SK-N-SH (cell line): ENCODE measurements at regions not wholly inside any gene's neighbourhood (a gene's known extent, or its start where the extent isn't known, plus 50 kb on each side); places are given as distances from the start of the nearest gene placed in this dataset.

Source experiments
- CTCF ChIA-PET: fragments of 300-600, 350-600 bp; formaldehyde crosslinking; extraction: SDS; loops from one replicate; lab custom pipeline; 2021; lab: Yijun Ruan, JAX
- POLR2A ChIA-PET: fragments of 350-600 bp; sonication (Branson Sonifier 250); formaldehyde crosslinking; extraction: SDS; loops from one replicate; lab custom pipeline; 2020; ENCODE audit warnings: antibody characterized with exemption, inconsistent platforms; lab: Yijun Ruan, JAX
- DNase-seq: peaks from one replicate; pipeline ENCODE4 v3.0.0; 2012
- H2AFZ ChIP-seq: fragments of 200-600 bp; sonication (generic); 2 replicates; pipeline ENCODE4 v1.8.1; 2016; ENCODE audit warnings: antibody characterized with exemption, mild to moderate bottlenecking, low read depth
- H3F3A ChIP-seq: fragments of 200-600 bp; sonication (generic); replicated peaks from 2 replicates; pipeline ENCODE3; 2016; ENCODE audit warnings: antibody characterized with exemption, mild to moderate bottlenecking; ENCODE audit not compliant: insufficient read depth
- H3K27ac ChIP-seq, 2 experiments: fragments of 200-500 bp in 1 of 2; fragments of 200-600 bp in 1 of 2; sonication (Bioruptor generic) in 1 of 2; sonication (generic), shearing (Covaris generic) in 1 of 2; 2 replicates each; pipeline versions ENCODE4 v1.5.1 to v1.6.1; 2014 to 2016; ENCODE audit warnings: low read depth in 2 of 2, inconsistent platforms in 1 of 2, low read length in 1 of 2, mild to moderate bottlenecking in 1 of 2, mixed read lengths in 1 of 2
- H3K27me3 ChIP-seq: fragments of 200-600 bp; sonication (generic), shearing (Covaris generic); 2 replicates; pipeline ENCODE4 v1.6.1; 2016; ENCODE audit warnings: mixed run types; ENCODE audit not compliant: insufficient read depth
- H3K36me3 ChIP-seq, 2 experiments: fragments of 200-500 bp in 1 of 2; fragments of 200-600 bp in 1 of 2; sonication (Bioruptor generic) in 1 of 2; sonication (generic) in 1 of 2; replicated peaks in 1 of 2; 2 replicates each; pipeline versions ENCODE3 to v1.5.1; 2014 to 2016; ENCODE audit warnings: low read length in 1 of 2, mild to moderate bottlenecking in 1 of 2; ENCODE audit not compliant: insufficient read depth in 2 of 2, control insufficient read depth in 1 of 2
- H3K4me1 ChIP-seq, 2 experiments: fragments of 200-500 bp in 1 of 2; fragments of 200-600 bp in 1 of 2; sonication (Bioruptor generic) in 1 of 2; sonication (generic), shearing (Covaris generic) in 1 of 2; 2 replicates each; pipeline versions ENCODE4 v1.5.1 to v1.6.1; 2014 to 2016; ENCODE audit warnings: low read depth in 1 of 2, low read length in 1 of 2, mixed run types in 1 of 2; ENCODE audit not compliant: insufficient read depth in 2 of 2, control insufficient read depth in 1 of 2
- H3K4me2 ChIP-seq: fragments of 200-600 bp; sonication (generic), shearing (Covaris generic); 2 replicates; pipeline ENCODE4 v1.6.1; 2017; ENCODE audit warnings: mixed run types
- H3K4me3 ChIP-seq, 2 experiments: fragments of 200-500 bp in 1 of 2; fragments of 200-600 bp in 1 of 2; sonication (Bioruptor generic) in 1 of 2; sonication (generic), shearing (Covaris generic) in 1 of 2; 2 replicates each; pipeline versions ENCODE4 v1.5.1 to v1.8.1; 2014 to 2016; ENCODE audit warnings: low read depth in 2 of 2, inconsistent platforms in 1 of 2, low read length in 1 of 2, mild to moderate bottlenecking in 1 of 2, mixed read lengths in 1 of 2, moderate library complexity in 1 of 2
- H3K79me2 ChIP-seq: fragments of 200-600 bp; sonication (generic); 2 replicates; pipeline ENCODE4 v1.8.1; 2017; ENCODE audit warnings: mild to moderate bottlenecking; ENCODE audit not compliant: insufficient read depth
- H3K9ac ChIP-seq: fragments of 200-600 bp; sonication (generic); 2 replicates; pipeline ENCODE4 v1.6.1; 2017; ENCODE audit warnings: mixed run types
- H3K9me2 ChIP-seq: fragments of 200-600 bp; sonication (generic); 2 replicates; pipeline ENCODE4 v1.6.1; 2017; ENCODE audit warnings: mixed run types
- H3K9me3 ChIP-seq: fragments of 200-600 bp; sonication (generic); 2 replicates; pipeline ENCODE4 v1.6.1; 2017; ENCODE audit warnings: mixed run types, mild to moderate bottlenecking, moderate library complexity
- H4K20me1 ChIP-seq: fragments of 200-600 bp; sonication (generic); 2 replicates; pipeline ENCODE4 v1.6.1; 2017; ENCODE audit warnings: mild to moderate bottlenecking, mixed run types; ENCODE audit not compliant: insufficient read depth
- CHD2 ChIP-seq: fragments of 150-350 bp; IDR thresholded peaks from 2 replicates; pipeline ENCODE4 v1.6.1; 2018; ENCODE audit warnings: low read length; ENCODE audit not compliant: partially characterized antibody
- FOXJ3 ChIP-seq: sonication (generic); formaldehyde crosslinking; IDR thresholded peaks from 2 replicates; pipeline ENCODE4 v1.5.1; 2020; ENCODE audit warnings: mild to moderate bottlenecking, missing genetic modification reagents
- FOXM1 ChIP-seq: IDR thresholded peaks from 2 replicates; pipeline ENCODE4 v1.4.0; 2012; ENCODE audit warnings: low read depth, mild to moderate bottlenecking
- GATA2 ChIP-seq: sonication (generic); formaldehyde crosslinking; IDR thresholded peaks from 2 replicates; pipeline ENCODE4 v1.5.0; 2020; ENCODE audit warnings: mild to moderate bottlenecking, missing genetic modification reagents
- RAD21 ChIP-seq: IDR thresholded peaks from 2 replicates; pipeline ENCODE4 v1.6.1; 2012; ENCODE audit warnings: mild to moderate bottlenecking, low read length
- RCOR1 ChIP-seq: fragments of 150-350 bp; IDR thresholded peaks from 2 replicates; pipeline ENCODE4 v1.6.1; 2017; ENCODE audit warnings: antibody characterized with exemption, low read length
- SMC3 ChIP-seq: IDR thresholded peaks from 2 replicates; pipeline ENCODE4 v1.6.1; 2012; ENCODE audit warnings: low read depth, low read length, improper control_type of control experiment
- TEAD4 ChIP-seq: IDR thresholded peaks from 2 replicates; pipeline ENCODE4 v1.4.0; 2012; ENCODE audit warnings: mild to moderate bottlenecking, borderline replicate concordance; ENCODE audit not compliant: insufficient read depth
- WGBS: methylation state at CpG from one replicate; pipeline ENCODE4 v1.1.6; 2017; ENCODE audit warnings: low lambda C conversion rate; 5-methylcytosine and 5-hydroxymethylcytosine counted together
- TF ChIP-seq, protein P1 (sequence below): fragments of 150-350 bp; IDR thresholded peaks from 2 replicates; pipeline ENCODE4 v1.6.1; 2016; ENCODE audit warnings: mild to moderate bottlenecking, low read depth, low read length
- TF ChIP-seq, protein P2 (sequence below): fragments of 200-600 bp; sonication (generic); IDR thresholded peaks from 2 replicates; pipeline ENCODE4 v1.6.1; 2017; ENCODE audit warnings: antibody characterized with exemption, mild to moderate bottlenecking, moderate library complexity
- TF ChIP-seq, protein P3 (sequence below): IDR thresholded peaks from 2 replicates; pipeline ENCODE4 v1.4.0; 2012; ENCODE audit warnings: low read depth

DNA sequence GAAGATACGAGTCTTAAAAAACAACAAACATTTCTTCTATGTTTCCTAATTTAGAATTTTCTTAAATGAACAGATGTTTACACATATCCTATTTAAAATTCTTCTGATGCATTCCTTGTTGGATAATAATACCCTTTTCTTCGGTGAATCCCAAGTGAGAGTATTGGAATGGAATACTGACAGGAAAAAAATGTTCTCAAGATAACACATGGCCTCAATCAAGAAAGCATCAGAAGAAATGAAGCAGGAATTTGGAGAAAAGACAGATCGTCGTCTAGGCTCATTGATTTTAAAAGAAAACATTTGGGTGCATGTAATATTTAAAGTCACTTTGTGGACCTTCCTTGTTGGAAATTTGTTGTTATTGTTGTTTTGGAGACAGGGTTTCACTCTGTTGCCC lies 196.9 kb upstream of the ANK2 start:
- Histone ChIP-seq H3K36me3 (no peaks in the 10 kb centered on the region), H3K79me2 (no peaks in the 10 kb centered on the region), H4K20me1 (no peaks in the 10 kb centered on the region), H3K4me2 (no peak overlapping the region), H3K9ac (no peak overlapping the region), H3K4me3 (no peak overlapping the region), H3K27ac (no peak overlapping the region), H2AFZ (no peak overlapping the region), H3K27me3 (no peaks in the 10 kb centered on the region), H3K9me3 (no peaks in the 10 kb centered on the region), H3K4me1 (peaks cover 7 to 15% of the 10 kb centered on the region in 2 experiments; a peak in 2 of 4 replicates), H3F3A (peaks cover 7% of the 10 kb centered on the region), H3K9me2 (no peaks in the 10 kb centered on the region)
- no peak for DNase-seq
- 80% methylated on average over 4 of the region's 4 CpGs for WGBS
- ChIA-PET POLR2A (no interaction called here), CTCF (interaction anchor here (0.8 to 4.4 kb wide), 7 partner anchors 11 to 96 kb away, joined by 3 to 76 read pairs (median 3); no protein-coding TSS in a partner anchor)
- no peak for TF ChIP-seq FOXM1
- TF ChIP-seq TEAD4, result no peak
- TF ChIP-seq CHD2, result no peak
- TF ChIP-seq RCOR1, result no peak

DNA sequence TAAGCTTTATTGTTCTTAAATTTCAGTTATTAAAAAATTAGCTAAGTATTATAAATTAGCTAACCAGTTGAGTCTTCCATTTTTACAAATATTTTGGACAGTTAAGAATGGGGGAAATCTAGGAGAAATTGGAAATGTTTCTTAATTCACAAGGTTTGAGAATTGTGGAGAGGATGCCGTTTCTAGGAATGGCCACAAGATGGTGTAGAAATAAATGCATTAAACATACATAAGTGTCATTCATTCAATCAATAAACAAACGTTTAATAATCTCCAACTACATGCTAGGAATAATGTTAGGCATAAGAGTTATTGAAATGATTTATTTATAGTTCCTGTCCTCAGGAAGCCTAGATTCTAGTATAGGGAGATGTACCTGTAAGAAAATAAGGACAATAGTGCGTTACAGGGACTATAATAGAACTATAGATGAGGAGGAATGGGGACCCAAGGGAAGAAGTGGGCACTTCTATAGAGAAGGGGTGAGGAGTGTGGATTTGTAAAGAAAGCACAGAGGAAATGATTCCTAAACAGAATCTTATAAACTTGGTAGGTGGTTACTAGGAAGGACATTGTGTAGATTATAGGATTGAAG lies 195.7 kb upstream of the ANK2 start:
- no peaks in the 10 kb centered on the region for H3K36me3 ChIP-seq
- no peaks in the 10 kb centered on the region for H4K20me1 ChIP-seq
- H3K4me3 ChIP-seq, result no peak overlapping the region; a peak in 1 of 4 replicates
- no peak overlapping the region for H3K9ac ChIP-seq
- 57% methylated on average over 3 of the region's 3 CpGs for WGBS
- no peaks in the 10 kb centered on the region for H3K79me2 ChIP-seq
- ChIA-PET POLR2A (no interaction called here), CTCF (interaction anchor here (0.7 to 4.4 kb wide), 14 partner anchors 9 to 241 kb away, joined by 3 to 76 read pairs (median 3); no protein-coding TSS in a partner anchor)
- H3F3A ChIP-seq, result peaks cover 19% of the 10 kb centered on the region
- no peak overlapping the region for H3K4me2 ChIP-seq
- DNase-seq, result no peak
- H3K4me1 ChIP-seq, result peaks cover 10 to 15% of the 10 kb centered on the region in 2 experiments; a peak in 3 of 4 replicates
- H3K9me2 ChIP-seq, result no peaks in the 10 kb centered on the region
- TF ChIP-seq, protein P1, sequence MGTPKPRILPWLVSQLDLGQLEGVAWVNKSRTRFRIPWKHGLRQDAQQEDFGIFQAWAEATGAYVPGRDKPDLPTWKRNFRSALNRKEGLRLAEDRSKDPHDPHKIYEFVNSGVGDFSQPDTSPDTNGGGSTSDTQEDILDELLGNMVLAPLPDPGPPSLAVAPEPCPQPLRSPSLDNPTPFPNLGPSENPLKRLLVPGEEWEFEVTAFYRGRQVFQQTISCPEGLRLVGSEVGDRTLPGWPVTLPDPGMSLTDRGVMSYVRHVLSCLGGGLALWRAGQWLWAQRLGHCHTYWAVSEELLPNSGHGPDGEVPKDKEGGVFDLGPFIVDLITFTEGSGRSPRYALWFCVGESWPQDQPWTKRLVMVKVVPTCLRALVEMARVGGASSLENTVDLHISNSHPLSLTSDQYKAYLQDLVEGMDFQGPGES, result no peak
- TF ChIP-seq RAD21, result peak; percentile 70
- no peak for TF ChIP-seq FOXJ3
- TF ChIP-seq, protein P2, sequence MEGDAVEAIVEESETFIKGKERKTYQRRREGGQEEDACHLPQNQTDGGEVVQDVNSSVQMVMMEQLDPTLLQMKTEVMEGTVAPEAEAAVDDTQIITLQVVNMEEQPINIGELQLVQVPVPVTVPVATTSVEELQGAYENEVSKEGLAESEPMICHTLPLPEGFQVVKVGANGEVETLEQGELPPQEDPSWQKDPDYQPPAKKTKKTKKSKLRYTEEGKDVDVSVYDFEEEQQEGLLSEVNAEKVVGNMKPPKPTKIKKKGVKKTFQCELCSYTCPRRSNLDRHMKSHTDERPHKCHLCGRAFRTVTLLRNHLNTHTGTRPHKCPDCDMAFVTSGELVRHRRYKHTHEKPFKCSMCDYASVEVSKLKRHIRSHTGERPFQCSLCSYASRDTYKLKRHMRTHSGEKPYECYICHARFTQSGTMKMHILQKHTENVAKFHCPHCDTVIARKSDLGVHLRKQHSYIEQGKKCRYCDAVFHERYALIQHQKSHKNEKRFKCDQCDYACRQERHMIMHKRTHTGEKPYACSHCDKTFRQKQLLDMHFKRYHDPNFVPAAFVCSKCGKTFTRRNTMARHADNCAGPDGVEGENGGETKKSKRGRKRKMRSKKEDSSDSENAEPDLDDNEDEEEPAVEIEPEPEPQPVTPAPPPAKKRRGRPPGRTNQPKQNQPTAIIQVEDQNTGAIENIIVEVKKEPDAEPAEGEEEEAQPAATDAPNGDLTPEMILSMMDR, result peak; percentile 68
- TF ChIP-seq, protein P3, sequence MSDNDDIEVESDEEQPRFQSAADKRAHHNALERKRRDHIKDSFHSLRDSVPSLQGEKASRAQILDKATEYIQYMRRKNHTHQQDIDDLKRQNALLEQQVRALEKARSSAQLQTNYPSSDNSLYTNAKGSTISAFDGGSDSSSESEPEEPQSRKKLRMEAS, result no peak
- TF ChIP-seq FOXM1, result no peak
- peak; percentile 56 for TF ChIP-seq SMC3
- no peak for TF ChIP-seq GATA2 (CRISPR knock-in tag)
- H3K27me3 ChIP-seq, result no peaks in the 10 kb centered on the region
- H3K27ac ChIP-seq, result peak overlapping the region in 1 of 2 experiments; percentile 31; a peak in 2 of 4 replicates
- H3K9me3 ChIP-seq, result no peaks in the 10 kb centered on the region
- no peak overlapping the region for H2AFZ ChIP-seq
